ENCODE measurements at regions not wholly inside any gene's neighbourhood (a gene's known extent, or its start where the extent isn't known, plus 50 kb on each side); places are given as distances from the start of the nearest gene placed in this dataset.

DNA sequence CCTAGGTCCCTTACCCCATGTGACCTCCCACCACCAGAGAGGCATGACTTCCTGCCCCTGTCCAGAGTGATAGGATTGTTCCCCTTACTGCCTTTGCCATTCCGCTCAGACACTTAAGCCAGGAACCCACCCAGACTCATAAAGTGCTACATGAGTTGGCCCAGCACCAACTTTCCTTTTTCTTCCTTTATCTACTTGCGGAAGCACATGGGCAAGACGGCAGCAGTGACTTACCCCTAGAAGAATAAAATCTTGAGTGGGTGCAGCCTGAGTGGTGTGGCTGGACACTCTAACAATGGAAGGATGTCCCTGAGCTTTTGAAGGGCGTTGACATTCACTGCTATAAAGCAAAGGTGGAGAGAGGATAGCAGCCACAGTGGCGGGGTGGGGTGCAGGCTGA lies 100.1 kb downstream of the MAB21L3 start:
- TF ChIP-seq, protein P1, sequence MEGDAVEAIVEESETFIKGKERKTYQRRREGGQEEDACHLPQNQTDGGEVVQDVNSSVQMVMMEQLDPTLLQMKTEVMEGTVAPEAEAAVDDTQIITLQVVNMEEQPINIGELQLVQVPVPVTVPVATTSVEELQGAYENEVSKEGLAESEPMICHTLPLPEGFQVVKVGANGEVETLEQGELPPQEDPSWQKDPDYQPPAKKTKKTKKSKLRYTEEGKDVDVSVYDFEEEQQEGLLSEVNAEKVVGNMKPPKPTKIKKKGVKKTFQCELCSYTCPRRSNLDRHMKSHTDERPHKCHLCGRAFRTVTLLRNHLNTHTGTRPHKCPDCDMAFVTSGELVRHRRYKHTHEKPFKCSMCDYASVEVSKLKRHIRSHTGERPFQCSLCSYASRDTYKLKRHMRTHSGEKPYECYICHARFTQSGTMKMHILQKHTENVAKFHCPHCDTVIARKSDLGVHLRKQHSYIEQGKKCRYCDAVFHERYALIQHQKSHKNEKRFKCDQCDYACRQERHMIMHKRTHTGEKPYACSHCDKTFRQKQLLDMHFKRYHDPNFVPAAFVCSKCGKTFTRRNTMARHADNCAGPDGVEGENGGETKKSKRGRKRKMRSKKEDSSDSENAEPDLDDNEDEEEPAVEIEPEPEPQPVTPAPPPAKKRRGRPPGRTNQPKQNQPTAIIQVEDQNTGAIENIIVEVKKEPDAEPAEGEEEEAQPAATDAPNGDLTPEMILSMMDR (conservative IDR thresholded peaks at IDR 0.05; ENCODE audit: low read depth, low read length) = no peak
- no peak for TF ChIP-seq EZH2 (IDR thresholded peaks at IDR 0.05; ENCODE audit: borderline replicate concordance, low read depth, low read length, poor library complexity, severe bottlenecking)
